Loucy (cell line): ENCODE measurements at regions not wholly inside any gene's neighbourhood (a gene's known extent, or its start where the extent isn't known, plus 50 kb on each side); places are given as distances from the start of the nearest gene placed in this dataset.

Source experiments
- H2AFZ ChIP-seq: fragments of 200-600 bp; sonication (generic); 2 replicates; pipeline ENCODE4 v1.6.0; 2016; ENCODE audit warnings: antibody characterized with exemption, mild to moderate bottlenecking, low read length, moderate library complexity
- H3F3A ChIP-seq: fragments of 200-600 bp; 2 replicates; pipeline ENCODE4 v1.6.0; 2016; ENCODE audit warnings: antibody characterized with exemption, low read depth, mild to moderate bottlenecking
- H3K27me3 ChIP-seq: fragments of 200-600 bp; sonication (generic); 2 replicates; pipeline ENCODE4 v1.6.1; 2014; ENCODE audit warnings: low read length, mild to moderate bottlenecking; ENCODE audit not compliant: insufficient read depth, poor library complexity, severe bottlenecking
- H3K36me3 ChIP-seq: fragments of 200-600 bp; sonication (generic); 2 replicates; pipeline ENCODE4 v1.6.1; 2016; ENCODE audit warnings: low read length; ENCODE audit not compliant: insufficient read depth
- H3K4me1 ChIP-seq: fragments of 200-600 bp; sonication (generic); 2 replicates; pipeline ENCODE4 v1.5.1; 2014; ENCODE audit warnings: low read length, mild to moderate bottlenecking; ENCODE audit not compliant: insufficient read depth, poor library complexity, severe bottlenecking
- H3K4me2 ChIP-seq: fragments of 200-600 bp; sonication (generic); 2 replicates; pipeline ENCODE4 v1.6.0; 2014; ENCODE audit warnings: antibody characterized with exemption, low read length, low read depth, mild to moderate bottlenecking; ENCODE audit not compliant: poor library complexity, severe bottlenecking
- H3K4me3 ChIP-seq: fragments of 200-600 bp; sonication (generic); 2 replicates; pipeline ENCODE4 v1.5.1; 2014; ENCODE audit warnings: low read length, mild to moderate bottlenecking, mixed read lengths; ENCODE audit not compliant: poor library complexity, severe bottlenecking
- H3K79me2 ChIP-seq: fragments of 200-600 bp; sonication (generic); 2 replicates; pipeline ENCODE4 v1.6.1; 2014; ENCODE audit warnings: low read length; ENCODE audit not compliant: insufficient read depth
- H3K9ac ChIP-seq: fragments of 200-600 bp; sonication (generic); 2 replicates; pipeline ENCODE4 v1.6.0; 2014; ENCODE audit warnings: mild to moderate bottlenecking, low read depth, low read length, moderate library complexity; ENCODE audit not compliant: poor library complexity, severe bottlenecking
- H3K9me2 ChIP-seq: fragments of 200-600 bp; sonication (generic); replicated peaks from 2 replicates; pipeline ENCODE4 v1.6.1; 2016; ENCODE audit warnings: low read depth, low read length, mixed read lengths
- H3K9me3 ChIP-seq: fragments of 200-600 bp; sonication (generic); 2 replicates; pipeline ENCODE4 v1.6.1; 2014; ENCODE audit warnings: mild to moderate bottlenecking, antibody characterized with exemption, low read length, low read depth; ENCODE audit not compliant: insufficient read depth
- H4K20me1 ChIP-seq: fragments of 200-600 bp; sonication (generic); 2 replicates; pipeline ENCODE4 v1.6.0; 2014; ENCODE audit warnings: antibody characterized with exemption, low read length, mild to moderate bottlenecking; ENCODE audit not compliant: insufficient read depth, poor library complexity, severe bottlenecking
- CTCF ChIP-seq: fragments of 200-600 bp; sonication (generic); conservative IDR thresholded peaks from 2 replicates; pipeline ENCODE4 v1.5.1; 2014; ENCODE audit warnings: mild to moderate bottlenecking, antibody characterized with exemption, low read length
- EZH2phosphoT487 ChIP-seq: fragments of 200-600 bp; IDR thresholded peaks from 2 replicates; pipeline ENCODE4 v1.6.1; 2018; ENCODE audit warnings: antibody characterized with exemption, mild to moderate bottlenecking, moderate library complexity, borderline replicate concordance

DNA sequence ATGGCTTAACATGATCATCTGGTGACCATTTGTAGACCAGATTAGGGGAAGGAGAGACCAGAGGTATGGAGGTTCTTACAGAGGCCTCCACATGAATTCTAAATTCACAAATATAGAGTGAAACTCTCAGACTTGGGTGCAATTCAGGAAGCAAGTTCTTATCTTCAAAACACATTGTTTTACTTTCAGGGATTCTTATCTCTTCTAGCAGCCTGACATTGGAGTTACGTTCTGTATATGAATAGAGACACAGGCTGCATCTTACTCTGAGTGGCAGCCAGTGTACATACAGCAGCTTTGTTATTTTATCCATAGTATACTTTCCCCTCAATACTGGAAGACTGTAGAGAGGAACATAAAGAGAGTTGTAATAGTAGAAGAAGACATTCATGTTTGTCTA lies 1331.7 kb upstream of the WWC1 start:
- Histone ChIP-seq H3K27me3 (no peaks in the 10 kb centered on the region), H3K4me1 (no peaks in the 10 kb centered on the region), H3K9me2 (no peaks in the 10 kb centered on the region), H3F3A (no peaks in the 10 kb centered on the region), H2AFZ (no peak overlapping the region), H4K20me1 (no peaks in the 10 kb centered on the region), H3K79me2 (no peaks in the 10 kb centered on the region), H3K9me3 (no peaks in the 10 kb centered on the region), H3K4me2 (no peak overlapping the region), H3K36me3 (no peaks in the 10 kb centered on the region), H3K9ac (no peak overlapping the region), H3K4me3 (no peak overlapping the region)
- TF ChIP-seq CTCF, result no peak
- TF ChIP-seq EZH2phosphoT487, result no peak

GRCh38 chr5:166961028-166961427 lies 1330.4 kb upstream of the WWC1 start:
- TF ChIP-seq EZH2phosphoT487 (no peak), CTCF (no peak)
- Histone ChIP-seq H3K9me2 (no peaks in the 10 kb centered on the region), H3K9ac (no peak overlapping the region), H3K27me3 (no peaks in the 10 kb centered on the region), H3K79me2 (no peaks in the 10 kb centered on the region), H2AFZ (no peak overlapping the region), H3K4me2 (no peak overlapping the region), H3K4me3 (no peak overlapping the region), H4K20me1 (no peaks in the 10 kb centered on the region), H3K36me3 (no peaks in the 10 kb centered on the region), H3K4me1 (no peaks in the 10 kb centered on the region), H3F3A (no peaks in the 10 kb centered on the region), H3K9me3 (no peaks in the 10 kb centered on the region)

DNA sequence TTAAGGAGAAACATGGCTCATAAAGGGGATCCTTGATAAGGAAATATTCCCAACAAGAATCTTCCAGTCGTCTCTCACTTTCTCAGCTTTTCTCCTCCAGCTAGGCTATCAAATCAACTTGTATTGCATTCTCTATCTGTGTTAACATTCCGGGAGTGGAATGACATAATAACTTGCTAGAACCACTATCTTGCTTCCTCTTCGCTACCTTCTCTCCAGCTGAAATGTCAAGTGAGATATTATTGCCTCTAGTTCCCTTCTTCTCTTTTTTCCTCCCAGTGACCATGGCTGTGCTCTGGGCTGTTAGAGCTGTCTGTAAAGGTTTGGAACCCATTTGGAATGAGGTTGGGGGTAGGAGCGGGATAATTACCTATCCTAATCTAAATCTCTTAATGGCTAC lies 1329.5 kb upstream of the WWC1 start:
- H3K9ac ChIP-seq, result no peak overlapping the region
- H3K79me2 ChIP-seq, result no peaks in the 10 kb centered on the region
- H3F3A ChIP-seq, result no peaks in the 10 kb centered on the region
- no peaks in the 10 kb centered on the region for H4K20me1 ChIP-seq
- no peaks in the 10 kb centered on the region for H3K9me2 ChIP-seq
- no peak overlapping the region for H3K4me2 ChIP-seq
- no peaks in the 10 kb centered on the region for H3K9me3 ChIP-seq
- H3K27me3 ChIP-seq, result no peaks in the 10 kb centered on the region
- TF ChIP-seq EZH2phosphoT487, result no peak
- no peak for TF ChIP-seq CTCF
- no peak overlapping the region for H3K4me3 ChIP-seq
- no peak overlapping the region for H2AFZ ChIP-seq
- no peaks in the 10 kb centered on the region for H3K36me3 ChIP-seq
- H3K4me1 ChIP-seq, result no peaks in the 10 kb centered on the region
